ENCODE measurements at regions not wholly inside any gene's neighbourhood (a gene's known extent, or its start where the extent isn't known, plus 50 kb on each side); places are given as distances from the start of the nearest gene placed in this dataset.
A peak's percentile ranks its signal among the peaks of the same experiment; 100 is the strongest.

- Histone ChIP-seq H3K4me1 (ENCODE audit: insufficient read depth) (no peaks in the 10 kb centered on the region), H3K4me3 (no peak overlapping the region), H3K27me3 (no peaks in the 10 kb centered on the region), H3K36me3 (no peaks in the 10 kb centered on the region), H3K9me3 (peaks cover 0 to 3% of the 10 kb centered on the region in 2 donors), H3K27ac (no peak overlapping the region)
- intact Hi-C loops (cut with DNase I) = no loop called here
- no peak for DNase-seq
- no peak for TF ChIP-seq EP300 (IDR thresholded peaks at IDR 0.05)
- TF ChIP-seq POLR2A (IDR thresholded peaks at IDR 0.05) = no peak
Observed at GRCh38 chr3:77919244-77919643, 879.3 kb downstream of the ROBO2 start.

GRCh38 chr3:77931255-77932009, 891.5 kb downstream of the ROBO2 start:
- peak in 3 of 5 donors; percentile 19 to 51 (median 24) for DNase-seq
- no peaks in the 10 kb centered on the region for H3K9me3 ChIP-seq
- no peaks in the 10 kb centered on the region for H3K27me3 ChIP-seq
- no peak overlapping the region for H3K4me3 ChIP-seq
- peak overlapping the region in 1 of 2 donors; percentile 46 for H3K27ac ChIP-seq
- peaks cover 8% of the 10 kb centered on the region for H3K4me1 ChIP-seq (ENCODE audit: insufficient read depth)
- no peaks in the 10 kb centered on the region for H3K36me3 ChIP-seq
- intact Hi-C loops (cut with DNase I) = no loop called here
- WGBS, 3 donors = 7 to 16% (median 9%) methylated on average over 9 of the region's 9 CpGs
- TF ChIP-seq POLR2A (IDR thresholded peaks at IDR 0.05) (no peak), EP300 (IDR thresholded peaks at IDR 0.05) (no peak), CTCF (IDR thresholded peaks at IDR 0.05) (no peak)

- Histone ChIP-seq H3K27ac (no peak overlapping the region), H3K9me3 (no peaks in the 10 kb centered on the region), H3K36me3 (no peaks in the 10 kb centered on the region), H3K4me1 (ENCODE audit: insufficient read depth) (peaks cover 8% of the 10 kb centered on the region), H3K4me3 (no peak overlapping the region), H3K27me3 (no peaks in the 10 kb centered on the region)
- DNase-seq = no peak
- 14 to 43% (median 16%) methylated on average over 1 of the region's 1 CpG for WGBS, 3 donors
- intact Hi-C loops (cut with DNase I) = no loop called here
- no peak for TF ChIP-seq POLR2A (IDR thresholded peaks at IDR 0.05)
- TF ChIP-seq CTCF (IDR thresholded peaks at IDR 0.05) = no peak
- TF ChIP-seq EP300 (IDR thresholded peaks at IDR 0.05) = no peak
Observed at GRCh38 chr3:77932926-77933325, 893.0 kb downstream of the ROBO2 start.

GRCh38 chr3:77933926-77934325, 894.0 kb downstream of the ROBO2 start:
- Histone ChIP-seq H3K27ac (no peak overlapping the region), H3K36me3 (no peaks in the 10 kb centered on the region), H3K27me3 (no peaks in the 10 kb centered on the region), H3K9me3 (no peaks in the 10 kb centered on the region), H3K4me3 (no peak overlapping the region), H3K4me1 (ENCODE audit: insufficient read depth) (peaks cover 7% of the 10 kb centered on the region)
- no peak for DNase-seq
- intact Hi-C loops (cut with DNase I) = no loop called here
- TF ChIP-seq CTCF (IDR thresholded peaks at IDR 0.05) = no peak
- no peak for TF ChIP-seq POLR2A (IDR thresholded peaks at IDR 0.05)
- TF ChIP-seq EP300 (IDR thresholded peaks at IDR 0.05) = no peak
- 75 to 83% (median 76%) methylated on average over 2 of the region's 2 CpGs for WGBS, 3 donors

- TF ChIP-seq EP300 (IDR thresholded peaks at IDR 0.05) (no peak), POLR2A (IDR thresholded peaks at IDR 0.05) (no peak), CTCF (IDR thresholded peaks at IDR 0.05) (no peak)
- no peak overlapping the region for H3K27ac ChIP-seq
- no peaks in the 10 kb centered on the region for H3K27me3 ChIP-seq
- no peak for DNase-seq
- H3K9me3 ChIP-seq = no peaks in the 10 kb centered on the region
- H3K36me3 ChIP-seq = no peaks in the 10 kb centered on the region
- 91 to 98% (median 94%) methylated on average over 1 of the region's 1 CpG for WGBS, 3 donors
- intact Hi-C loops (cut with DNase I) = no loop called here
- H3K4me1 ChIP-seq (ENCODE audit: insufficient read depth) = peaks cover 2% of the 10 kb centered on the region
- no peak overlapping the region for H3K4me3 ChIP-seq
Observed at GRCh38 chr3:77935418-77935817, 895.5 kb downstream of the ROBO2 start.
